ENCODE measurements at regions not wholly inside any gene's neighbourhood (a gene's known extent, or its start where the extent isn't known, plus 50 kb on each side); places are given as distances from the start of the nearest gene placed in this dataset.
"Not testable (repeated sequence)": the region's sequence is repeated elsewhere in the genome, so short reads cannot be mapped to it uniquely, and the experiment has no call there.

GRCh38 chr1:47690341-47691250, 252.8 kb downstream of the FOXD2 start:
- no peak for FAIRE-seq
- TF ChIP-seq SPI1 (IDR thresholded peaks at IDR 0.05; ENCODE audit: low read depth, low read length) (no peak), PAX5 (IDR thresholded peaks at IDR 0.05; ENCODE audit: insufficient read depth, low read length, severe bottlenecking) (no peak), POLR2AphosphoS5 (IDR thresholded peaks at IDR 0.05; ENCODE audit: low read depth, low read length) (no peak)
- no peak for DNase-seq (ENCODE audit: insufficient read length, low spot score)

- not testable (repeated sequence) for DNase-seq (ENCODE audit: insufficient read length, low spot score); FAIRE-seq
Measured at GRCh38 chr1:47691293-47691692, 253.4 kb downstream of the FOXD2 start.

GRCh38 chr1:47692196-47692595, 254.4 kb downstream of the FOXD2 start:
- TF ChIP-seq POLR2AphosphoS5 (IDR thresholded peaks at IDR 0.05; ENCODE audit: low read depth, low read length): no peak
- TF ChIP-seq POLR2A (IDR thresholded peaks at IDR 0.05; ENCODE audit: low read depth, low read length): no peak
- TF ChIP-seq POU2F2 (IDR thresholded peaks at IDR 0.05; ENCODE audit: low read depth, low read length): no peak
- no peak for TF ChIP-seq PAX5 (IDR thresholded peaks at IDR 0.05; ENCODE audit: insufficient read depth, low read length, severe bottlenecking)
- no peak for TF ChIP-seq TAF1 (IDR thresholded peaks at IDR 0.05; ENCODE audit: low read depth, low read length)
- no peak for TF ChIP-seq SPI1 (IDR thresholded peaks at IDR 0.05; ENCODE audit: low read depth, low read length)
- FAIRE-seq (no peak), DNase-seq (ENCODE audit: insufficient read length, low spot score) (no peak)

GRCh38 chr1:47693115-47693514, 255.3 kb downstream of the FOXD2 start:
- no peak for FAIRE-seq
- TF ChIP-seq PAX5 (IDR thresholded peaks at IDR 0.05; ENCODE audit: insufficient read depth, low read length, severe bottlenecking) (no peak), POLR2A (IDR thresholded peaks at IDR 0.05; ENCODE audit: low read depth, low read length) (no peak), POU2F2 (IDR thresholded peaks at IDR 0.05; ENCODE audit: low read depth, low read length) (no peak), POLR2AphosphoS5 (IDR thresholded peaks at IDR 0.05; ENCODE audit: low read depth, low read length) (no peak), SPI1 (IDR thresholded peaks at IDR 0.05; ENCODE audit: low read depth, low read length) (no peak), TAF1 (IDR thresholded peaks at IDR 0.05; ENCODE audit: low read depth, low read length) (no peak)
- DNase-seq (ENCODE audit: insufficient read length, low spot score): no peak

GRCh38 chr1:47694011-47694890, 256.4 kb downstream of the FOXD2 start:
- TF ChIP-seq TAF1 (IDR thresholded peaks at IDR 0.05; ENCODE audit: low read depth, low read length): no peak
- no peak for TF ChIP-seq POLR2A (IDR thresholded peaks at IDR 0.05; ENCODE audit: low read depth, low read length)
- TF ChIP-seq POLR2AphosphoS5 (IDR thresholded peaks at IDR 0.05; ENCODE audit: low read depth, low read length): no peak
- TF ChIP-seq SPI1 (IDR thresholded peaks at IDR 0.05; ENCODE audit: low read depth, low read length): no peak
- TF ChIP-seq PAX5 (IDR thresholded peaks at IDR 0.05; ENCODE audit: insufficient read depth, low read length, severe bottlenecking): no peak
- no peak for TF ChIP-seq POU2F2 (IDR thresholded peaks at IDR 0.05; ENCODE audit: low read depth, low read length)
- no peak for DNase-seq (ENCODE audit: insufficient read length, low spot score)
- FAIRE-seq: no peak

GRCh38 chr1:47696404-47696736, 258.5 kb downstream of the FOXD2 start:
- TF ChIP-seq TAF1 (IDR thresholded peaks at IDR 0.05; ENCODE audit: low read depth, low read length) (no peak), POLR2AphosphoS5 (IDR thresholded peaks at IDR 0.05; ENCODE audit: low read depth, low read length) (no peak), PAX5 (IDR thresholded peaks at IDR 0.05; ENCODE audit: insufficient read depth, low read length, severe bottlenecking) (no peak), POLR2A (IDR thresholded peaks at IDR 0.05; ENCODE audit: low read depth, low read length) (no peak), SPI1 (IDR thresholded peaks at IDR 0.05; ENCODE audit: low read depth, low read length) (no peak), POU2F2 (IDR thresholded peaks at IDR 0.05; ENCODE audit: low read depth, low read length) (no peak)
- DNase-seq (ENCODE audit: insufficient read length, low spot score) (no peak), FAIRE-seq (no peak)

- DNase-seq (ENCODE audit: insufficient read length, low spot score): no peak
- FAIRE-seq: no peak
- no peak for TF ChIP-seq TAF1 (IDR thresholded peaks at IDR 0.05; ENCODE audit: low read depth, low read length)
Measured at GRCh38 chr1:47696737-47697441, 259.0 kb downstream of the FOXD2 start.

GRCh38 chr1:47697616-47698335, 259.9 kb downstream of the FOXD2 start:
- no peak for FAIRE-seq
- TF ChIP-seq POLR2A (IDR thresholded peaks at IDR 0.05; ENCODE audit: low read depth, low read length) (no peak), SPI1 (IDR thresholded peaks at IDR 0.05; ENCODE audit: low read depth, low read length) (no peak), TAF1 (IDR thresholded peaks at IDR 0.05; ENCODE audit: low read depth, low read length) (no peak), POLR2AphosphoS5 (IDR thresholded peaks at IDR 0.05; ENCODE audit: low read depth, low read length) (no peak), POU2F2 (IDR thresholded peaks at IDR 0.05; ENCODE audit: low read depth, low read length) (no peak), PAX5 (IDR thresholded peaks at IDR 0.05; ENCODE audit: insufficient read depth, low read length, severe bottlenecking) (no peak)

More at GRCh38 chr1:47697616-47698335, 259.9 kb downstream of the FOXD2 start:
- no peak for DNase-seq (ENCODE audit: insufficient read length, low spot score)

All from GM12891 (cell line).